GM18507 (cell line): ENCODE measurements at regions not wholly inside any gene's neighbourhood (a gene's known extent, or its start where the extent isn't known, plus 50 kb on each side); places are given as distances from the start of the nearest gene placed in this dataset.
A peak's percentile ranks its signal among the peaks of the same experiment; 100 is the strongest.
"Not testable (repeated sequence)": the region's sequence is repeated elsewhere in the genome, so short reads cannot be mapped to it uniquely, and the experiment has no call there.

ENCODE experiments used
- DNase-seq: peaks from one replicate; pipeline ENCODE4 v3.0.0; 2011; ENCODE audit warnings: low read depth; ENCODE audit not compliant: insufficient read length; ENCODE audit errors: extremely low spot score
- FAIRE-seq: peaks from 2 replicates; lab custom pipeline; 2011; peaks lifted over from hg19 to GRCh38; lab: Jason Lieb, UNC

- no peak for FAIRE-seq
- DNase-seq, result no peak
Observed at GRCh38 chr6:155762649-155763048, 307.0 kb upstream of the NOX3 start.

- DNase-seq (no peak), FAIRE-seq (no peak)
Observed at GRCh38 chr6:155755452-155755851, 299.8 kb upstream of the NOX3 start.

- not testable (repeated sequence) for DNase-seq, FAIRE-seq
Observed at GRCh38 chr6:155748778-155749177, 293.1 kb upstream of the NOX3 start.

- no peak for DNase-seq
- no peak for FAIRE-seq
Observed at GRCh38 chr6:155747491-155747890, 291.9 kb upstream of the NOX3 start.

GRCh38 chr6:155740781-155741399, 285.3 kb upstream of the NOX3 start:
- DNase-seq, result no peak
- FAIRE-seq, result no peak

GRCh38 chr6:155738602-155739105, 283.0 kb upstream of the NOX3 start:
- DNase-seq (no peak), FAIRE-seq (no peak)

GRCh38 chr6:155717374-155717773, 261.7 kb upstream of the NOX3 start:
- DNase-seq (no peak), FAIRE-seq (peak; percentile 39)

GRCh38 chr6:155710704-155711103, 255.1 kb upstream of the NOX3 start:
- no peak for FAIRE-seq

GRCh38 chr6:155709262-155709661, 253.6 kb upstream of the NOX3 start:
- no peak for FAIRE-seq
- DNase-seq, result no peak

More at GRCh38 chr6:155710704-155711103, 255.1 kb upstream of the NOX3 start:
- no peak for DNase-seq

GRCh38 chr6:155708100-155708499, 252.5 kb upstream of the NOX3 start:
- no peak for DNase-seq
- FAIRE-seq, result no peak

GRCh38 chr6:155706806-155707205, 251.2 kb upstream of the NOX3 start:
- no peak for FAIRE-seq
- DNase-seq, result no peak

GRCh38 chr6:155706341-155706740, 250.7 kb upstream of the NOX3 start:
- no peak for DNase-seq
- FAIRE-seq, result no peak

GRCh38 chr6:155701342-155701741, 245.7 kb upstream of the NOX3 start:
- DNase-seq (no peak), FAIRE-seq (no peak)

- FAIRE-seq (no peak), DNase-seq (no peak)
Observed at GRCh38 chr6:155695495-155695894, 239.9 kb upstream of the NOX3 start.

GRCh38 chr6:155694419-155694790, 238.8 kb upstream of the NOX3 start:
- DNase-seq (no peak), FAIRE-seq (no peak)

- no peak for DNase-seq
Observed at GRCh38 chr6:155693573-155694418, 238.2 kb upstream of the NOX3 start.

GRCh38 chr6:155690820-155691219, 235.2 kb upstream of the NOX3 start:
- no peak for FAIRE-seq

More at GRCh38 chr6:155693573-155694418, 238.2 kb upstream of the NOX3 start:
- no peak for FAIRE-seq

GRCh38 chr6:155687645-155688044, 232.0 kb upstream of the NOX3 start:
- DNase-seq (no peak), FAIRE-seq (no peak)

More at GRCh38 chr6:155690820-155691219, 235.2 kb upstream of the NOX3 start:
- no peak for DNase-seq

- FAIRE-seq, result no peak
- no peak for DNase-seq
Observed at GRCh38 chr6:155684416-155685196, 229.0 kb upstream of the NOX3 start.

- DNase-seq (no peak), FAIRE-seq (no peak)
Observed at GRCh38 chr6:155678361-155678760, 222.7 kb upstream of the NOX3 start.
